Myocyte (in vitro differentiated cells): ENCODE measurements at regions not wholly inside any gene's neighbourhood (a gene's known extent, or its start where the extent isn't known, plus 50 kb on each side); places are given as distances from the start of the nearest gene placed in this dataset.
"Not testable (repeated sequence)": the region's sequence is repeated elsewhere in the genome, so short reads cannot be mapped to it uniquely, and the experiment has no call there.

Source experiments
- DNase-seq: peaks from one replicate; pipeline ENCODE4 v3.0.0-alpha.2; 2012; ENCODE audit warnings: low read depth

GRCh38 chrX:106356580-106356979, 188.5 kb downstream of the PWWP3B start:
- DNase-seq: no peak

GRCh38 chrX:106363214-106363613, 195.1 kb downstream of the PWWP3B start:
- DNase-seq: no peak

GRCh38 chrX:106378616-106379015, 210.5 kb downstream of the PWWP3B start:
- peak; percentile 3 for DNase-seq

GRCh38 chrX:106391284-106391911, 220.4 kb upstream of the RADX start:
- DNase-seq: peak; percentile 5

GRCh38 chrX:106392346-106392745, 219.4 kb upstream of the RADX start:
- no peak for DNase-seq

- DNase-seq: peak; percentile 35
Measured at GRCh38 chrX:106397788-106398538, 213.8 kb upstream of the RADX start.

GRCh38 chrX:106401965-106402559, 209.7 kb upstream of the RADX start:
- DNase-seq: no peak

GRCh38 chrX:106404512-106404911, 207.3 kb upstream of the RADX start:
- DNase-seq: no peak

GRCh38 chrX:106415276-106415895, 196.4 kb upstream of the RADX start:
- peak; percentile 42 for DNase-seq

- no peak for DNase-seq
Measured at GRCh38 chrX:106436691-106437090, 175.1 kb upstream of the RADX start.

GRCh38 chrX:106437407-106437806, 174.4 kb upstream of the RADX start:
- DNase-seq: no peak

- no peak for DNase-seq
Measured at GRCh38 chrX:106450405-106450804, 161.4 kb upstream of the RADX start.

- no peak for DNase-seq
Measured at GRCh38 chrX:106451933-106452332, 159.8 kb upstream of the RADX start.

GRCh38 chrX:106454991-106455390, 156.8 kb upstream of the RADX start:
- DNase-seq: no peak

GRCh38 chrX:106457802-106458201, 154.0 kb upstream of the RADX start:
- no peak for DNase-seq

- DNase-seq: no peak
Measured at GRCh38 chrX:106467422-106467821, 144.4 kb upstream of the RADX start.

GRCh38 chrX:106467943-106468342, 143.8 kb upstream of the RADX start:
- DNase-seq: no peak

- no peak for DNase-seq
Measured at GRCh38 chrX:106468433-106468832, 143.3 kb upstream of the RADX start.

GRCh38 chrX:106479920-106480319, 131.9 kb upstream of the RADX start:
- DNase-seq: no peak

- DNase-seq: peak; percentile 68
Measured at GRCh38 chrX:106481341-106481740, 130.4 kb upstream of the RADX start.

GRCh38 chrX:106484233-106484632, 127.5 kb upstream of the RADX start:
- DNase-seq: no peak

- DNase-seq: not testable (repeated sequence)
Measured at GRCh38 chrX:106493210-106493816, 118.5 kb upstream of the RADX start.
